NCI-H524 treated with DMSO at 0.1 percent for 48 hours (cell line): ENCODE measurements at regions not wholly inside any gene's neighbourhood (a gene's known extent, or its start where the extent isn't known, plus 50 kb on each side); places are given as distances from the start of the nearest gene placed in this dataset.

Experiments
- DNase-seq: peaks from one replicate; lab custom pipeline; 2025; lab: John Stamatoyannopoulos, UW

GRCh38 chr2:215691346-215691745, 255.5 kb upstream of the FN1 start:
- no peak for DNase-seq

DNA sequence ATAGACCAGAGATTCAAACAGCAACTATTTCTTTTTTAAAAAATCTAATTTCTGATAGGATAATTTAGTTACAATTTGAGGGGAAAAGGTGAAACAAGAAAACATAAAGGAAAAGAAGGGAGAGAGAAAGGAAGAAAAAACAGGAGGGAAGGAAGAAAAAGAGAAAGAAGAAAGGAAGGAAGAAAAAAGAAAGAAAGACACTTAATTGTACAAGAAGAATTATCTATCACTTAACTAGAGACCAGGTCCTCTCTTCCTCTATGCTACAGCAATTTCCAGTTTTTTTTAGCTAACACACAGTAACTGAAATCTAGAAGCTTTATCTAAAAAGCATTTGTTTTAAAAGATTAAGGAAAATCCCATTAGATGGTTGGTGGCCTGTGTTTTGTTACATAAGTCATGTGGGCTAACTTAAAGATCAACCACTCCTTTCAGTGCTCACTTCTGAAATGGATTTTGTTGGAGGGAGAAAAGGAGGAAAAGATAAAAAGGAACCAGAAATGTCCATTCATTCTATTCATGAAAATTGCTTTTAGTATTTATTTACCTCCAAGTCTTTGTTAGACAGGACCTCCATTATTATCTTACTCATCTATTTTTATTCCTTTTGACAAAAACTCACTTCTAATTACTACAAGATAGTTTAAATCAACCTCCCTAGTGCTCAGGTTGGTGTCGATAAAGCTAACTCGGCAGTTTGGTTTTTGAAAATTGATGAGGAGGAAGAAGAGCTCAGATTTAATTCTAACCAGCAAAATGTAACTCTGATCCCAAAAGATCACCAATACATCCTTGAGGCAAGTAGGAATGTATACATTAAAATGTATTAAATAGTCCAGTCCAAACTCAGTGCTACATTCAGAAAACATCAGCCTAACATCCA, 251.5 kb upstream of the FN1 start:
- no peak for DNase-seq

DNA sequence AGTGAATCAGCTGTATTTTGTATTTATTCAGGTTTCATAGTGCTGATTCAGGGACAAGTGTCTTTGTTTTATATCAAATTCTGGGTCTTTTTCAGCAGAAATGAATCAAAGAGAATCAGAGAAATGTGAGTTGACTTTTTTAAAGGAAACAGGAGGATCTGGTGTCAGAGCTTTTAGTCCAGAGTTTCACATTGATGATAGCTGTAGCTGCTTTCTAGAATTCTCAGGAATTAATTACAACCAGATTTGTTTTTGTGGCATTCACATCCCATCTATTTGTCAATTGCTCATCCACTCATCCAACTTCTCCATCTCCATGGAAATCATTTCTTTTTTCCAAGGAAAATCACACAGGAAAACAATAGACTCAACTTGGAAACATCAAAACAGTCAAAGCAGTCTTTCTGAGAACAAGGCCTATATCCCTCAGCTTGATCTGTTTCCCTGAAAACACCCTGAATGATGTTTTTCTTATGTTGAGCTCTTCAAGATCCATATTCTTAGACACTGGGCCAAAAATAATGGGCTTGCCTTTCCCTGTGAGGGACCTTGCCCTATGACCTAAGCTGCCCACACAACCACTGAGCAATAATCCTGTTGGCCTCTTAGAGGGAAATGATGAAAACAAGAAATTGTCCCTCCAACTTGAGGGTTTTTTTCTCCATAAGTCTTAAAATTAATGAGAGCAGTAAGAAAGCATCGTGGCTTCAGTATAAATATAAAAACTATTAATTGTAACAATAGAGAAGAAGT, 249.5 kb upstream of the FN1 start:
- DNase-seq, result no peak

- DNase-seq, result no peak
These were observed 248.8 kb upstream of the FN1 start for GRCh38 chr2:215684448-215685237.

DNA sequence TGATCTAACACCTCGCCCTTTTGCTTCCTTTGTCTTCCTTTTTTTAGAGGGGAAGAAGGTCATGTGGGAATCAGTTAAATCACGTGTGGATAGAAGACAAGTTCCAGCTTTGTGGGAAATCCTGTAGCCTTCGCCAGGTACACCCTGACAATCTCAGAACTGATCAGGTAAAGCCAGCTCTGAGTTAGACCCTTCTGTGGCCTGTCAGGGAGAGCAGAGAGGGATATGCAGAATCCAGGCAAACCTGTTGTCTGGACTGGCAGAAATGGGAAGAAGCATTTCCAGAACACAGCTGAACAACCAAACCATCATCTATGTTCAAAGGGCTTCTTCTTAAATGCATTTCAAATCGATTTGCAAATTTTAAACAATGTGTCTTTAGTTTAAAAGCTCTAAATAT, 247.4 kb upstream of the FN1 start:
- no peak for DNase-seq

- no peak for DNase-seq
These were observed 246.1 kb upstream of the FN1 start for GRCh38 chr2:215681799-215682596.

GRCh38 chr2:215680605-215681598, 245.0 kb upstream of the FN1 start:
- DNase-seq, result no peak

DNA sequence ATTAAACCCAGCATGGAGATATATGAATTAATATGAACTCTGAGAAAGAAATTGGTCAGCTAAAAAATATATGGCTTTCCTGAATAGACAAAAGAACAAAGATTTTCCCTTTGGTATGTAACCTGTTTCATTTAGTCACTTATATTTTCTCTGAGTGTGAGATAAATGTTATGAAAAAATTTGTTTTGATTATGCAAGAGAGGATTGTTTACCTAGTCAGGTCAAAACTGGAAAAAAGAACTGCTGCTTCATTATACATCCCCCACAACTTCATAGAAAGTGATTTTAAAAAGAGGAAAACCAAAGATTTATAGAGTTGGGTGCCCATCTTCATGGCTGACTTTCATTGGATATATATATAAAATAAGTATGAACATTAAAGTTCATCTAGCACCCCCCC, 242.2 kb upstream of the FN1 start:
- DNase-seq, result no peak

DNA sequence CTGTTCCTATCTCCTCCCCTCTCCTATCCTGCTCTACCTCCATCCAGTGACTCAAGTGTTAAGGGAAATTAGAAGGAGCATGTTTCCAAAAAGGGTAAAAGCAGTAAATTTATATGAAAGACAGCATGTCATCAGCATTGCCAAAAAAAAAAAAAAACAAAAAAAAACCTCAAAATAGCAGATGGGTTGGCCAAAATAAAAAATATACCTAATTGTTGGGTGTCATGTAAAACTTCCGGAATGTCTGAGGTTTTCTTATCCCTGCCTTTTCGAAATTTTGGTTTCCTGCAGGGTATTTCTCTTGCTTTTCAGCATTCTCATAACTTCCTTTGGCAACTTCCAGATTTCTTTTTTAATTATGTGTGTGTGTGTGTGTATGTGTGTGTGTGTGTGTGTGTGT, 241.6 kb upstream of the FN1 start:
- no peak for DNase-seq

- DNase-seq, result no peak
These were observed 236.5 kb upstream of the FN1 start for GRCh38 chr2:215672406-215672805.

- DNase-seq, result no peak
These were observed 235.8 kb upstream of the FN1 start for GRCh38 chr2:215671691-215672090.

DNA sequence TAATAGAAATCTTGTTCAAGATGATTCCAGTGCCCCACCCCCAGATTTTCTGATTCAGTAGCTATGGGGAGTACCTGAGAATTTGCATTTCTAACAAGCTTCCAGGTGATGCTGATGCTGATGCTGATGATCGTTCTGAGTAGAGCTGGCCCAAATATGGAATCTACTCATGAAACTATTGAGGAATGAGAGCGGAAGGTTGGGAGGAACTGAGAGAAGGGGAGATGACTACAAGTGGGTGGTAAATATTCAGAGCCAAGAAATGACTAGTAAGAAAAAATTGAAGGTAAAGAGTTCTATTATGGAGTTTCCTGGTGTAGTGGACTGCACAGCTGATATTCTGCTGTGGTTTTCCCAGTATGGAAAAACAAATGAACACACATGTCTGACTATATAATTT, 235.4 kb upstream of the FN1 start:
- no peak for DNase-seq

DNA sequence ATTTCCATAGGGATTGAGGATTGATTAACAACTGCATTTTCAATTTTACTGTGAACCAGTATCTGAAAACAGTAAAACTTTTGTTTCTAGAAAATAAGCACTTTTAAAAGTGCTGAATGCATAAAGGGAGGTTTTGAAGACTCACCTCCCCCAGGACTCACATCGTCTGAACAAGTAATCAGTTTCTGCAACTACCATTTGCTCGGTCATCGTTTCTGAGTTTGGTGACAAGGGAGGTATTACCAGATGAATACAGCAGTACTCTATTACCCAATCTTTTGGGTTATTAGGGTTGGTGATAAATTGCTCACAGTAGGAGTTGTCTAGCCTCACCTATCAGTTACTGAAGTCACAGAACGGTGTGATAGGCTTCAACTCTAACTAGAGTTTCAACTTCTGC, 234.5 kb upstream of the FN1 start:
- DNase-seq, result no peak

DNA sequence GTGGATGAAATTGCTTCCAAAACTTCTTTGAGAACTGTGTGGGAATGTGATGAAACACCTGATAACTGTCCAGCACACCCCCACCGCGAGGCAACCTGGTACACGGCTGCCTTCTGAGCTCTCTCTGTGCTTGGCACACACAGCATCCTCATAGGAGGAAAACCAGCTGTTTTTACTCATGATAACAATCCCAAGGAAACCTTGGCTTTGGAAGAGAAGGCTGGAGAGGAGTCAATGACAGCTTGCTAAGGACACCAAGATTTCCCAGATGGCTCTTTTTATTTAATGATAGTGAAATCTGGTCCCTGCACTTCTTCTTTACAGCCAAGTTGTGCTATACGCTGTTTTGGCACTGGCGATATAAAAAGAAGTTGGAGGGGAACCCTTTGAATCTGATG, 232.5 kb upstream of the FN1 start:
- DNase-seq, result no peak

GRCh38 chr2:215667585-215668377, 231.9 kb upstream of the FN1 start:
- DNase-seq, result no peak

DNA sequence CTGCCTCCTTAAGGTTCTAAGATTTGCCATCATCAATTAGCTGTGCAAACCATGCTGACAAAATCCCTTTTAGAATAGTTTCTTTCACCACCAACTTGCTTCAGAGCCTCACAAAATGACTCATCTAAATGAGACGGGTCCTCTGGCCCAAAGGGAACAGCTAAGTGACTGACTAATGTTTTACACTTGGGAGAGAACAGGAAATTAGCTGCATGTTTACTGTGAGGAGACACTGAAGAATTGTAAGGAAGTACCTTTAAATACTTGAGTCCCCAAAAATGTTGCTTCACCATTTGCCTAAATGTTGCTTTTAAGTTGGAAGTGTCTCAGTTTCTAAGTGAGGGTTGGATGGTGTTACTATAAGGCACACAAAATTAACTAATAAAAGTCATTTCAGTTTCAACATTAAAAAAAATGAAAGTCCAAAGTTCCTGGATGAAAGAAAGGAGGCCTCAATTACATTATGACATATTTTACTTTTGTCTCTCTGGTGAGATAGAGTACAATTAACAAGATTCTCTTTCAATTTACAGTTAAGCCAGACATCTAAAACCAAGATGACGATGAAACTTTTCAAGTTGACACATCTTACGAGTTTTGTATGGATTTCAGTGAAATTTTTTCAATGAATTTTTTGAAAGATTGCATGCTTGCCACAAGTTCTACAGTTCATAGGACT, 229.1 kb upstream of the FN1 start:
- no peak for DNase-seq

DNA sequence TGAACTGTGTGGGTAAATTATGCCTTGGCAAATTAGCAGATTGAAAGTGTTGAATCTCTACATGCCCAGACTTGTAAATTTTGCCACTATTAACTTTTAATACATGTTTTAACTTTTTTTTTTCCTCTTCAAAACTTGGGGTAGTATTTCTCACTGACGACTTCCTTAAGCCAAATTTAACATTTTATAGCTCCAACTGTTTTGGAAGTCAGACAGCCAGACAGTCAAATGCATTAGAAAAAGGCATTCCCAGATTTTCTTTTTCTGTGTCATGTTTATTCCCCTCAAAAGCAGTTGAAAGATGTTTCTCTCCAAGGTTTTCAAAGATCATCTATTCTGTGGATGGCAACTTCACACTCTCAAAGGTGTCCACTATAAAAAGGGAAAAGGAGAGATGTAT, 226.8 kb upstream of the FN1 start:
- no peak for DNase-seq

GRCh38 chr2:215660687-215661086, 224.8 kb upstream of the FN1 start:
- DNase-seq, result no peak

- DNase-seq, result no peak
These were observed 223.8 kb upstream of the FN1 start for GRCh38 chr2:215659650-215660049.
